ENCODE measurements at regions not wholly inside any gene's neighbourhood (a gene's known extent, or its start where the extent isn't known, plus 50 kb on each side); places are given as distances from the start of the nearest gene placed in this dataset.

DNA sequence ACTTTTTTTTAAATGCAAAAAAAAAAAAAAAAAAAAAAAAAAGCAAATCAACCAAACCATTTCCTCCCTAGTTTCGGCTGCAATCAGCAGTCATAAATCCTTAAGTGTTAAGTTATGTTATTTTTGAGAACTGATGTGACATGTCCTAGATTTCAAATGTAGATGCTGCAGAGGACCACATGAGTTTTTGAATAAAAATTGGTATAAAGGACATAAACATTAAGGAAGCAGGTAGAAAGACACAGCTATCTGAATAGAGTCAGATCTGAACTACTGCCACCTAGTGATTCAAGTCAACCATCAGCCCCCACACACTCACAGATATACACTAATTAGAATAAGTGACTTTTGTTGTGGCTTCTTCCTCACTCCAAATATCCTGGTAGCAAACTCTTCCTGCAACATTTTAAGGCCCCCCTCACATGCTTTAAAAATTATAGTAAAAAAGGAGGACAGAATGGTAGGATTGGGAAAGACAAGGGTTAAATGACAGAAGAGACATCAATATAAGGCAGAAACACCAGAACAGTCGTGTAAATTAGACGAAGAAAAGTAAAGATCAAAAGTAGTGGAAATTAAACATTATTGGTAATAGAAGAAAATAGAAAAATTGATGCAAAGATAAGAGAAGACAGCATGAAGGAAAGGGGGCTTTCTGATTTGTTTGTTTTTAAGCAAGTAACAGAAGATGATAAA lies 394.5 kb upstream of the ATP2B1 start:
- no peak for DNase-seq

- no peak for DNase-seq
These were observed 391.9 kb upstream of the ATP2B1 start for GRCh38 chr12:90100579-90100978.

DNA sequence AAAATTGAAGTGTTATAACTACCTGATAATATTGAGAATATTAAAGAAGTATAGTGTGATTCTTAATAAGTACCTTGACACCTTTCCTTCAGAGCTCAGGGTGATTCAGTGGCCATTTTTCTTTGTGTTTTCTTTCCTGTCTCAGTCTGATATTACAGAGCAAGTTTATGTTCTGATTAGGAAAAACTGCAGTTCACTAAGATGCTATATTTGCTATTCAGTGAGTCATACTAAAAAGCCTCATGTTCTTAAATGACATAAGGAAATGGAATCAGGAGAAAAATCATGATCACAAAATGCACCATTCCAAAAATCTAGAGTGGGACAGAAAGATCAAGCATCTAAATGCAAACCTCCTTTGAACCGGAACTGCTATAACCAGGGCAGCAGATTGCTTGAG lies 390.6 kb upstream of the ATP2B1 start:
- no peak for DNase-seq

DNA sequence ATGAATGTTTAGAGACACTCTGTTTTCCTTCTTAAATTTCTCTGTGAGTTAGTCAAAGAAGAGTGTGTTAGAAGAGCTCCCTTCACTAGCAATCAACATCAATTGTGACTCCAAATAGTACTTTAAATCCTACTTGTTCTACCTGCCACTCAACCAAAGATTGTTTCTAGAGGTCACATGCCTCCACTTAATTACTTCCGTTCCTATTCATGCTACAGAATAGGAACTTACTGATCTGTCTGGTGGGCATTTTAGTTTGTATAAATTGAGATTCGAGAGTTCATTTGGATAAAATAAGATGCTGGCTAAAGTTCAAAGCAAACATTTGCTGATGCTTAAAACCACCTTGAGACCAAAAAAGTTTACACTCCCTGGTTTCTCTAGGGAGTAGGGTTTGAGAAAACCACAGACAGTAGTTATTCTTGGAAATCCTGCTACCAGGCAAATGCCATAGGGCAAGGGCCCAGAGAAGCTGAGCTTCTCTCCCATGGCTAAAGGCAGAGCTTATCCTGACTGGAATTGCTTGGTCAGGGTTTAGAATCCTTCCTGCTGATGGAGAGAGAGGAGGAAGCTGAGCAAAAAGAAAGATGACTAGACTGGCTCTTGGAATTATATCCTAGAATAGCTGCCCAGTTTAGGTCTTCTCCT lies 389.6 kb upstream of the ATP2B1 start:
- no peak for DNase-seq

- DNase-seq: no peak
These were observed 383.2 kb upstream of the ATP2B1 start for GRCh38 chr12:90091809-90092208.

- no peak for DNase-seq
These were observed 382.5 kb upstream of the ATP2B1 start for GRCh38 chr12:90090929-90091651.

DNA sequence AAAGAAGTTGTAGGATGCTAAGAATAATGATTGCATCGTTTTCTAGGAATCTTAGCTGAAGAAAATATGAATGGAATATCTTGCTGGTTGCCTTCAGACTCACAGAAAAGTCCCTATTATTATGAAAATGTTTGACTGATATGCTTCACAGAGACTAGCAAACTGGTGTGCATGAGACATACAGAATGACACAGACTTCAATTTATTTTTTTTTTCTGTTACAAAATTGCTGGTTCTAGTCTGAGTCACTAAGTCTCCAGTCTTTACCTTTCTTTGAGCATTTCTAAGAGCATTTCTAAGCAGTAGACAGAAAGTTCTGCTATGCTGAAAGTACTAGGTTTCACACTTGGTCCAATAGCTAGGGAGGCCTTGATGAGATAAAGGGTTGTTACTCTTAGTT lies 377.6 kb upstream of the ATP2B1 start:
- DNase-seq: no peak

DNA sequence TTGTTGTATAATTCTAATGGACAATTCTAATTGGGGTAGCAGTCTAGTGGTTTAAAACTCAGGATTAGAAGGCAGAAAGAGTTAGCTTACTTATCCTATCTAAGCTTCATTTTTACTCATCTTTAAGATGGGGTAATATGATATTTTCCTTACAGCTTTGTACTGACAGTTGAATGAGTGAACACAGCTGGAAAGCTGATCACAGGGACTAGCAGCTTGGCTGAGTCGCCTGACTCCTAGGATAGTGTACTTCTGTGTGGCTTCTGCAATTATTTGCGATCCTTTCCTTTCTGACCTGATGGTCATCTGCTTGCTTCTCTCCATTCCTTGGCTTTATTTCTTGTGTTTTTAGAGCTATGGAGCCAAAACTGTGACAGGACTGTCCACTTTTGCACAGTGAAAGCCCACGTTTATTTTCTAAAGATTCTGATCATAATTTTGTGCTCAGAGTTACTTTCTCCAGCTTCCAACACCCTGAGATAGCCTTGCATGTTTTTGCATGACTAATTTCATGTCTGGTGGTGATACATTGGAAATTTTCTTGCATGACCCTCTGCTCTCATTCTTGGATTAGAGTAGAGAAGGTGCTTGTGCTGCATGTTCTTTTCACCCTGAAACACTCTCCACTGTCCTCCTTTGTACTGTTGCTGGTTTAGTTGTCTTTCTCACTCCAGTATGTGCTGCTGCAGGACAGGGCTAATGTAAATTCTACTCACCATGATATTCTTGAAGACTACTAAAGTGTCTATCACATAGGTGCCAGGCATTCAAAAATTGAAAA lies 377.0 kb upstream of the ATP2B1 start:
- DNase-seq: no peak

GRCh38 chr12:90084018-90084417 lies 375.4 kb upstream of the ATP2B1 start:
- DNase-seq: no peak

DNA sequence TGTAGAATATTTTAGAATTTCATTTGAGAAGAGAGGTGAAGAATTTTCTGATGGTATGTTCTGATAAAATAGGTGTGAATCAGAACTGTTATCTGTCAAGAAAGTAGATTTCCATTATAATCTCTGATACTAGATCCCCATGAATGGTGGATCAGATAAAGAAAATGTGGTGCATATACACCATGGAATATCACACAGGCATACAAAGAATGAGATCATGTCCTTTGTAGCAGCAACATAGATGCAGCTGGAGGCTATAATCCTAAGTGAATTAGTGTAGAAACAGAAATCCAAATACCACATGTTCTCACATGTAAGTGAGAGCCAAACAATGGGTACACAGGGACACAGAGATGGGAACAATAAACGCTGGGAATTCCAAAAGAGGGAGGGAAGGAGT lies 372.0 kb upstream of the ATP2B1 start:
- DNase-seq: no peak

DNA sequence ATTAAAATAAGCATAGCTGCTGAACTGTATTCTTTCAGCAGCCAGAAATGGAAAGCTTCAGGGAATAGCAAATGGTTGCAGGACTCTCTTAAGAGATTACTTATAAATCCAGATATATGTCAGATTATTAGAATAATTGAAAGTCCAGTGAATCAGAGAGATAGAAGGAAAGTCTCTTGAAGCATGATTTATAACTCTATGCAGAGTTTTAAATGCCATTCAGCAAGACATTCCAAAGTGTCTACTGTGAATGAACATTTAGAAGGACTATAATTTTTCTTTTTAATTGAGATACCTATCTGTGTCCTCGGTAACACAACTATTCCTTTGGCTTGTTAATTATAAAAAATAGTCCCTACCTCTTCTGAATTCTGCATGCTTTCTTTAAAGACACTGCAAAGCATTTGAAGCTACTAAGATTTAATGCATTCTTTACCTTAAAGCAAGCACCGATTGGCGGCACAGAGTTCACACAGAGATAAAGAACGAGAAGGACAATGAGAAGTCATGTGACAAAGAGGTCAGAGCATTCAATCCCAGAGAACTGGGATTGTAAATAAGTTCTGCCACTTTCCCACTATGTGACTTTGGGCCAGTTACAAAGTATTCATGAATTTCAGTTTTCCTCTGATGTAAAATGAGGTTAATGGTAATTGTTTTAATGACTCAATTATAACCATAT lies 371.0 kb upstream of the ATP2B1 start:
- no peak for DNase-seq

GRCh38 chr12:90078344-90078743 lies 369.7 kb upstream of the ATP2B1 start:
- DNase-seq: no peak

- no peak for DNase-seq
These were observed 369.1 kb upstream of the ATP2B1 start for GRCh38 chr12:90077756-90078155.

DNA sequence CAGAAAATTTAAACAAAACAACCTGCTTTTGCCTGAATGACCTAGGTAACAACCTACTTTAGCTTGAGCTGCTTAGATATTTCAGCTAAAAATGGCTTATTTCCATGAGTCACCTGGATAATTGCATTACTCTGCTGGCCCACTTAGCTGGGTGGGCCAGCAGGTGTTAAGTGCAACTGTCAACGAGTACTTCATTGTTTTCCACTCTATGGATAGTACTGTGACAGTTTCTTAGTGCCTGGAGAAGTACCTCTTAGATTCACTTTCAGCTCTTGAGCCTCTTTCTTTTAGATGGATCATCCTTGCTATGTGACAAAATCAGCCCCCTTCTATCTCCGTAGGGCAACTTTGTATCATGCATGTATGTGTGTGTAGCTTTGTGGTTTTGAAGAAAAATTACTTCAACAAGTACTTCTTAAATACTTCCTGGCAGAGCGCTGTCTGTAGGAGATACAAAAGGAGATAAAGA lies 368.2 kb upstream of the ATP2B1 start:
- no peak for DNase-seq

DNA sequence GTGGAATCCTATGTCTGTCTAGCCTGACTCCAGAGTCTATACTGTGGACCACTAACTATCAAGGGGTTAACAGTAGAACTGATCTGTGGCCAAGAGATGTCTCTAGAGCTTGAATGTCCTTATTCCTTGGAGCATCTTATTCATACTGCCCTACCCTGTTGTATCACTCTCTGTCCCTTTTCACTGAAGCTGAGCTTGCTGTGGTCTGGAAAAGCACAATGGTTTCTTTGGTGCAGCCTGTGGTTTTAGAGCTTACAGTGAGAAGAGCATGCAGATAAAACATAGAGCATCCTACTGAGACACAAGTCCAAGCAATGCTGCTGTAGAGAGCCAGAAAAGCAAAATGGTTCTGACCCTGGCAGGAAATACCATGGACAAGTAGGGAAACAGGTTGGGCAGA lies 367.0 kb upstream of the ATP2B1 start:
- no peak for DNase-seq

- DNase-seq: no peak
These were observed 365.4 kb upstream of the ATP2B1 start for GRCh38 chr12:90074086-90074485.

DNA sequence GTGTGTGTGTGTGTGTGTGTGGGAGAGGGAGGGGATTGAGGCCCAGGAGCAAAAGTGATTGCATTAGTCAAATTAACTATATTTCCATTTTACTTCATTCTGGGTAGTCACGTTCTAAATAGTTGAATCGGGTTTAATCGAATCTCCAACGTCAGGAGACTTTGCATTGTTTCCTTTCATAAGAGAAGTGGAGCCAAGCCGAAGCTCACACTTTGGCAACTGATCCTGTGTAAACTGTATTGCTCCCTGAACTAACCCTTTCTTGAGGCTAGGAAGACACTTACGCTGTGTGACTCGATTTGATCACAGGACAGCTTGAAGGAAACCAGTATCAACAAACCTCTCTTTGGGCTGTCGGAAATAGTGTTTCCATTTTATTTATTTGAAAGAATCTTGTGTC lies 363.4 kb upstream of the ATP2B1 start:
- no peak for DNase-seq

- DNase-seq: no peak
These were observed 361.1 kb upstream of the ATP2B1 start for GRCh38 chr12:90069711-90070110.

DNA sequence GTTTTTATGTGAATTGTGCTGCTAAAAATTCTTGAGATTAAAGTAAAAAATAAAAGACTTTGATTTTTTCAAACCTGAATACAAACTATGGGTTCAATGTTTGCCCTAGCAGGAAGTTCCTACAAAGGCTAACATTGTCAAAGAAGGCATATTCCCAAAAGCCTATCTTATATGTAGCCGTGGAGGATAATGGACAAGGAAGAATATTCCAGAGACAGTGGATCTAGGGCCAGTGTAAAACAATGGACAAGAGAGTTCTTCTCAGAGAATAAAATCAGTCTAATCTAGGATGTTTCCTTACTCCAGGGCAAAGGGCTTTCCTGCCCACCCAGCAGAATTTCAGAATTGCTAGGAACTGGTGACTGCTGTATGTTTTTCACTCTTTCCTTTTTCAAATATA lies 359.2 kb upstream of the ATP2B1 start:
- no peak for DNase-seq

- no peak for DNase-seq
These were observed 356.5 kb upstream of the ATP2B1 start for GRCh38 chr12:90064852-90065801.

DNA sequence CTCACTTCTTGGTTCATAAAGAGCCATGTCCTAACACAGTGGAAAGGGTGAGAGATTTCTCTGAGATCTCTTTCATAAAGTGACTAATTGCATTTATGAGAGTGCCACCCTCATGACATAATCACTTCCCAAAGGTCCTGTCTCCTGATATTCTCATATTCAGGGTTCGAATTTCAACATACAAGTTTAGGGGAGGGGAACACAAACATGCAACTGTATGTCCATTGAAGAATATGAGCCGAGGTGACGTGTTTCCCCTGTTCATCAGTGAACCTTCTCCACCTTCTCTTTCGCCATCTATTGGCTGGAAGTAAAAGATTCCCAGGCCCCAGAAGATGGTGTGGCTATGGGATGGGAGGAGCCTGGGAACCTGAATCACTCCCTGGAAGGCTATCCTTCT lies 354.2 kb upstream of the ATP2B1 start:
- DNase-seq: no peak

- no peak for DNase-seq
These were observed 353.2 kb upstream of the ATP2B1 start for GRCh38 chr12:90061809-90062208.

Data from SIG-M5 (cell line).